HCT116 (cell line): ENCODE measurements at regions not wholly inside any gene's neighbourhood (a gene's known extent, or its start where the extent isn't known, plus 50 kb on each side); places are given as distances from the start of the nearest gene placed in this dataset.

ENCODE experiments used
- ATAC-seq: fragments of 200-7000 bp; cut with Tn5 transposase; 2 replicates; pipeline ENCODE4 v1.9.1; 2020; ENCODE audit warnings: mild to moderate bottlenecking, moderate library complexity
- BruUV-seq: library from RNA; stranded (reverse); fragments of 400-500 nt; replicated peaks from 2 replicates; lab custom pipeline; 2021; lab: Mats Ljungman, UMichigan
- CTCF ChIA-PET: fragments of 300-600 bp; sonication (Branson Sonifier 250); formaldehyde crosslinking; loops from one replicate; lab custom pipeline; 2021; ENCODE audit warnings: antibody characterized with exemption; lab: Charles Lee
- POLR2A ChIA-PET: fragments of 300-600, 350-600 bp; sonication (Branson Sonifier 250); formaldehyde crosslinking; loops from one replicate; lab custom pipeline; 2021; ENCODE audit warnings: antibody characterized with exemption; lab: Charles Lee
- RAD21 ChIA-PET, 2 experiments: fragments of 300-600 bp; sonication (Branson Sonifier 250); formaldehyde crosslinking; loops; one replicate each; lab custom pipeline; 2023; ENCODE audit warnings: low total read pairs in 2 of 2; ENCODE audit not compliant: uncharacterized antibody in 2 of 2, unreplicated experiment in 2 of 2, low non-redundant PET in 1 of 2; lab: Charles Lee
- DNase-seq: peaks from one replicate; pipeline ENCODE4 v3.0.0-alpha.2; 2010; ENCODE audit warnings: low read depth, low spot score
- H2AFZ ChIP-seq: fragments of 200-600 bp; shearing (Covaris generic), sonication (generic); 2 replicates; pipeline ENCODE4 v1.6.1; 2017; ENCODE audit warnings: low read depth, mixed run types, mixed read lengths, antibody characterized with exemption, low read length; ENCODE audit not compliant: poor library complexity, severe bottlenecking
- H3K27ac ChIP-seq: 2 replicates; pipeline ENCODE4 v1.5.1; 2012; ENCODE audit warnings: low read depth, low read length
- H3K27me3 ChIP-seq: fragments of 200-600 bp; sonication (generic); 2 replicates; pipeline ENCODE4 v1.6.1; 2016; ENCODE audit warnings: mixed run types, low read length, mixed read lengths; ENCODE audit not compliant: insufficient read depth
- H3K36me3 ChIP-seq, 2 experiments: fragments of 200-500 bp in 1 of 2; fragments of 200-600 bp in 1 of 2; sonication (Bioruptor generic) in 1 of 2; sonication (generic) in 1 of 2; 2 replicates each; pipeline versions ENCODE4 v1.5.1 to v1.6.1; 2014 to 2016; ENCODE audit warnings: low read length in 2 of 2, inconsistent platforms in 1 of 2, mixed read lengths in 1 of 2, mixed run types in 1 of 2; ENCODE audit not compliant: insufficient read depth in 2 of 2, control insufficient read depth in 1 of 2
- H3K4me1 ChIP-seq, 2 experiments: fragments of 200-600 bp in 1 of 2; sonication (generic) in 1 of 2; 2 replicates each; pipeline versions ENCODE4 v1.5.1 to v1.6.1; 2012 to 2017; ENCODE audit warnings: low read length in 2 of 2, inconsistent platforms in 1 of 2, mild to moderate bottlenecking in 1 of 2, mixed read lengths in 1 of 2, mixed run types in 1 of 2, moderate library complexity in 1 of 2; ENCODE audit not compliant: insufficient read depth in 2 of 2, control insufficient read depth in 1 of 2
- H3K4me2 ChIP-seq: fragments of 200-600 bp; sonication (generic); 2 replicates; pipeline ENCODE4 v1.6.1; 2017; ENCODE audit warnings: mixed run types, low read length, mixed read lengths
- H3K4me3 ChIP-seq, 2 experiments: fragments of 200-600 bp in 1 of 2; sonication (generic) in 1 of 2; replicated peaks in 1 of 2; 2 replicates each; pipeline ENCODE4 v1.5.1; 2011 to 2016; ENCODE audit warnings: low read length in 2 of 2, control low read depth in 1 of 2, low read depth in 1 of 2, mild to moderate bottlenecking in 1 of 2, mixed read lengths in 1 of 2, mixed run types in 1 of 2
- H3K79me2 ChIP-seq: fragments of 200-600 bp; sonication (generic); 2 replicates; pipeline ENCODE4 v1.6.1; 2017; ENCODE audit warnings: mild to moderate bottlenecking, mixed run types, low read length, moderate library complexity, mixed read lengths; ENCODE audit not compliant: insufficient read depth
- H3K9ac ChIP-seq: fragments of 200-600 bp; sonication (generic); 2 replicates; pipeline ENCODE4 v1.6.1; 2016; ENCODE audit warnings: low read length, mixed read lengths
- H3K9me2 ChIP-seq: fragments of 200-600 bp; sonication (generic), shearing (Covaris generic); 2 replicates; pipeline ENCODE4 v1.6.1; 2017; ENCODE audit warnings: mixed run types, mild to moderate bottlenecking, moderate library complexity; ENCODE audit not compliant: insufficient read depth
- H3K9me3 ChIP-seq, 2 experiments: fragments of 200-500 bp in 1 of 2; fragments of 200-600 bp in 1 of 2; sonication (Bioruptor generic) in 1 of 2; sonication (generic) in 1 of 2; 2 replicates each; pipeline ENCODE4 v1.6.1; 2014 to 2017; ENCODE audit warnings: low read length in 2 of 2, mixed read lengths in 2 of 2, inconsistent platforms in 1 of 2, low read depth in 1 of 2, mild to moderate bottlenecking in 1 of 2, mixed run types in 1 of 2, moderate library complexity in 1 of 2; ENCODE audit not compliant: control insufficient read depth in 1 of 2, insufficient read depth in 1 of 2
- H4K20me1 ChIP-seq: fragments of 200-600 bp; sonication (generic), shearing (Covaris generic); 2 replicates; pipeline ENCODE4 v1.6.1; 2017; ENCODE audit warnings: mixed run types, mild to moderate bottlenecking, moderate library complexity; ENCODE audit not compliant: insufficient read depth
- CBX3 ChIP-seq: IDR thresholded peaks from 2 replicates; pipeline ENCODE4 v1.6.1; 2012; ENCODE audit warnings: low read depth
- CEBPB ChIP-seq: IDR thresholded peaks from 2 replicates; pipeline ENCODE4 v1.6.1; 2012; ENCODE audit warnings: low read depth
- CTCF ChIP-seq, 3 experiments: fragments of 200-600 bp in 1 of 3; sonication (generic) in 1 of 3; IDR thresholded peaks in 2 of 3; conservative IDR thresholded peaks in 1 of 3; 2 replicates each; pipeline ENCODE4 v1.5.1; 2012 to 2017; ENCODE audit warnings: low read depth in 2 of 3, low read length in 2 of 3, antibody characterized with exemption in 1 of 3, borderline replicate concordance in 1 of 3, control low read depth in 1 of 3, mild to moderate bottlenecking in 1 of 3, mixed read lengths in 1 of 3, mixed run types in 1 of 3, moderate library complexity in 1 of 3; ENCODE audit not compliant: insufficient read depth in 1 of 3
- EGR1 ChIP-seq: IDR thresholded peaks from 2 replicates; pipeline ENCODE4 v1.6.1; 2012; ENCODE audit warnings: low read depth
- ELF1 ChIP-seq: IDR thresholded peaks from 2 replicates; pipeline ENCODE4 v1.6.1; 2012; ENCODE audit warnings: low read depth, borderline replicate concordance
- EZH2phosphoT487 ChIP-seq: fragments of 200-600 bp; IDR thresholded peaks from 2 replicates; pipeline ENCODE4 v1.6.1; 2018; ENCODE audit warnings: antibody characterized with exemption, borderline replicate concordance
- POLR2A ChIP-seq: IDR thresholded peaks from 2 replicates; pipeline ENCODE4 v1.7.0; 2011; ENCODE audit warnings: borderline replicate concordance; ENCODE audit not compliant: insufficient read depth, insufficient read length; ENCODE audit errors: extremely low read depth
- RAD21 ChIP-seq: IDR thresholded peaks from 2 replicates; pipeline ENCODE4 v1.6.1; 2012; ENCODE audit warnings: low read depth, mild to moderate bottlenecking
- SIN3A ChIP-seq: IDR thresholded peaks from 2 replicates; pipeline ENCODE4 v1.6.1; 2012; ENCODE audit warnings: low read depth
- SRF ChIP-seq: IDR thresholded peaks from 2 replicates; pipeline ENCODE4 v1.6.1; 2012; ENCODE audit warnings: low read depth
- TCF7L2 ChIP-seq: IDR thresholded peaks from 2 replicates; pipeline ENCODE4 v1.7.0; 2011; ENCODE audit warnings: borderline replicate concordance, inconsistent platforms; ENCODE audit not compliant: insufficient read depth, insufficient read length; ENCODE audit errors: extremely low read depth
- ZBTB33 ChIP-seq: IDR thresholded peaks from 2 replicates; pipeline ENCODE4 v1.6.1; 2011; ENCODE audit warnings: mild to moderate bottlenecking, low read length, moderate library complexity; ENCODE audit not compliant: insufficient replicate concordance; ENCODE audit errors: extremely low read depth
- intact Hi-C: fragments of 100-400 bp; cut with micrococcal nuclease; formaldehyde crosslinking; loops from 2 replicates; pipeline ENCODE4 v1.10.0; 2022

- TF ChIP-seq EZH2phosphoT487 (no peak), ELF1 (no peak), CBX3 (no peak), CTCF (IDR thresholded peaks at IDR 0.05 in 2 of 3, conservative IDR thresholded peaks at IDR 0.05 in 1 of 3; ENCODE audit: borderline replicate concordance in 1 of 3, insufficient read depth in 1 of 3, low read depth in 2 of 3, low read length in 2 of 3) (no peak)
These were observed 126.8 kb downstream of the IL20RB start (continued) for GRCh38 chr3:137084586-137084985.

GRCh38 chr3:137097386-137097785 lies 139.6 kb downstream of the IL20RB start:
- BruUV-seq = no TSS peak
- H3K79me2 ChIP-seq = no peaks in the 10 kb centered on the region
- H3K9me3 ChIP-seq = no peaks in the 10 kb centered on the region
- H3K27ac ChIP-seq = no peak overlapping the region
- ChIA-PET CTCF (interaction anchor here (2.1 kb wide), 1 partner anchor 8 kb away, joined by 8 read pairs; no protein-coding TSS in a partner anchor), RAD21 (no interaction called here)
- no peaks in the 10 kb centered on the region for H3K4me1 ChIP-seq
- peaks cover 32% of the 10 kb centered on the region for H3K27me3 ChIP-seq
- no peaks in the 10 kb centered on the region for H3K9me2 ChIP-seq
- no peak overlapping the region for H3K9ac ChIP-seq
- no peak overlapping the region for H3K4me3 ChIP-seq
- TF ChIP-seq SRF = no peak
- no peak for TF ChIP-seq ELF1
- no peak for TF ChIP-seq ZBTB33
- TF ChIP-seq POLR2A = no peak
- TF ChIP-seq TCF7L2 = no peak
- no peak for TF ChIP-seq CEBPB
- TF ChIP-seq SIN3A = no peak
- no peak for TF ChIP-seq EGR1
- no peak for TF ChIP-seq CBX3
- TF ChIP-seq RAD21 = no peak
- TF ChIP-seq, all 23 proteins: peak for 0
- DNase-seq = no peak
- H3K36me3 ChIP-seq = no peaks in the 10 kb centered on the region
- no peak overlapping the region for H2AFZ ChIP-seq
- POLR2A ChIA-PET = no interaction called here
- ATAC-seq = no peak
- H3K4me2 ChIP-seq = no peak overlapping the region
- no peaks in the 10 kb centered on the region for H4K20me1 ChIP-seq
- intact Hi-C loops = no loop called here
